ENCODE measurements at regions not wholly inside any gene's neighbourhood (a gene's known extent, or its start where the extent isn't known, plus 50 kb on each side); places are given as distances from the start of the nearest gene placed in this dataset.

- no peak for TF ChIP-seq KLF9 (tag by site-specific recombination; IDR thresholded peaks at IDR 0.05; ENCODE audit: low read depth)
- no peak for TF ChIP-seq TCF7L2 (IDR thresholded peaks at IDR 0.05; ENCODE audit: borderline replicate concordance, low read depth, low read length)
- TF ChIP-seq ZNF530 (tag by site-specific recombination; IDR thresholded peaks at IDR 0.05; ENCODE audit: low read depth), result no peak
- no peak for TF ChIP-seq ATF2 (tag by site-specific recombination; IDR thresholded peaks at IDR 0.05; ENCODE audit: low read depth)
- TF ChIP-seq, protein P1, sequence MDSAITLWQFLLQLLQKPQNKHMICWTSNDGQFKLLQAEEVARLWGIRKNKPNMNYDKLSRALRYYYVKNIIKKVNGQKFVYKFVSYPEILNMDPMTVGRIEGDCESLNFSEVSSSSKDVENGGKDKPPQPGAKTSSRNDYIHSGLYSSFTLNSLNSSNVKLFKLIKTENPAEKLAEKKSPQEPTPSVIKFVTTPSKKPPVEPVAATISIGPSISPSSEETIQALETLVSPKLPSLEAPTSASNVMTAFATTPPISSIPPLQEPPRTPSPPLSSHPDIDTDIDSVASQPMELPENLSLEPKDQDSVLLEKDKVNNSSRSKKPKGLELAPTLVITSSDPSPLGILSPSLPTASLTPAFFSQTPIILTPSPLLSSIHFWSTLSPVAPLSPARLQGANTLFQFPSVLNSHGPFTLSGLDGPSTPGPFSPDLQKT (IDR thresholded peaks at IDR 0.05; ENCODE audit: borderline replicate concordance, low read depth, low read length), result no peak
- TF ChIP-seq ZNF146 (tag by site-specific recombination; IDR thresholded peaks at IDR 0.05), result no peak
- TF ChIP-seq MYNN (tag by site-specific recombination; IDR thresholded peaks at IDR 0.05; ENCODE audit: borderline replicate concordance), result no peak
- no peak for TF ChIP-seq ZNF2 (tag by site-specific recombination; IDR thresholded peaks at IDR 0.05)
- TF ChIP-seq CTCF (tag by site-specific recombination; IDR thresholded peaks at IDR 0.05), result no peak
- no peak for TF ChIP-seq YY1 (tag by site-specific recombination; IDR thresholded peaks at IDR 0.05)
- TF ChIP-seq SETDB1 (IDR thresholded peaks at IDR 0.05; ENCODE audit: insufficient read length, low read length), result no peak
- TF ChIP-seq SP2 (tag by site-specific recombination; IDR thresholded peaks at IDR 0.05), result no peak
- TF ChIP-seq ZNF692 (tag by site-specific recombination; IDR thresholded peaks at IDR 0.05), result no peak
Measured at GRCh38 chr4:133592106-133592505, 443.0 kb downstream of the PCDH10 start.
